ENCODE measurements at regions not wholly inside any gene's neighbourhood (a gene's known extent, or its start where the extent isn't known, plus 50 kb on each side); places are given as distances from the start of the nearest gene placed in this dataset.

GRCh38 chr1:221032637-221033280 is 153.5 kb downstream of the HLX start:
- H3K4me3 ChIP-seq (ENCODE audit: low read length), result no peak overlapping the region
- no peak for DNase-seq (ENCODE audit: low read depth)
- TF ChIP-seq CTCF (IDR thresholded peaks at IDR 0.05; ENCODE audit: insufficient read depth, low read depth, low read length, missing control alignments), result no peak

- H3K4me3 ChIP-seq (ENCODE audit: low read length), result no peak overlapping the region
- TF ChIP-seq CTCF (IDR thresholded peaks at IDR 0.05; ENCODE audit: insufficient read depth, low read depth, low read length, missing control alignments), result no peak
- DNase-seq (ENCODE audit: low read depth), result peak; percentile 49
Measured at GRCh38 chr1:221035662-221036153, 156.5 kb downstream of the HLX start.

- no peak overlapping the region for H3K4me3 ChIP-seq (ENCODE audit: low read length)
- no peak for TF ChIP-seq CTCF (IDR thresholded peaks at IDR 0.05; ENCODE audit: insufficient read depth, low read depth, low read length, missing control alignments)
- peak; percentile 5 for DNase-seq (ENCODE audit: low read depth)
Measured at GRCh38 chr1:221039616-221040015, 160.4 kb downstream of the HLX start.

- no peak for DNase-seq (ENCODE audit: low read depth)
- H3K4me3 ChIP-seq (ENCODE audit: low read length), result no peak overlapping the region
- no peak for TF ChIP-seq CTCF (IDR thresholded peaks at IDR 0.05; ENCODE audit: insufficient read depth, low read depth, low read length, missing control alignments)
Measured at GRCh38 chr1:221040101-221040500, 160.9 kb downstream of the HLX start.

- no peak overlapping the region for H3K4me3 ChIP-seq (ENCODE audit: low read length)
- TF ChIP-seq CTCF (IDR thresholded peaks at IDR 0.05; ENCODE audit: insufficient read depth, low read depth, low read length, missing control alignments), result no peak
- DNase-seq (ENCODE audit: low read depth), result no peak
Measured at GRCh38 chr1:221040691-221041285, 161.5 kb downstream of the HLX start.

- H3K4me3 ChIP-seq (ENCODE audit: low read length), result no peak overlapping the region
- TF ChIP-seq CTCF (IDR thresholded peaks at IDR 0.05; ENCODE audit: insufficient read depth, low read depth, low read length, missing control alignments), result no peak
- DNase-seq (ENCODE audit: low read depth), result no peak
Measured at GRCh38 chr1:221044538-221044937, 165.3 kb downstream of the HLX start.

GRCh38 chr1:221045151-221045550 is 165.9 kb downstream of the HLX start:
- no peak for TF ChIP-seq CTCF (IDR thresholded peaks at IDR 0.05; ENCODE audit: insufficient read depth, low read depth, low read length, missing control alignments)
- H3K4me3 ChIP-seq (ENCODE audit: low read length), result no peak overlapping the region
- no peak for DNase-seq (ENCODE audit: low read depth)
